GM23338 (cell line): ENCODE measurements at regions not wholly inside any gene's neighbourhood (a gene's known extent, or its start where the extent isn't known, plus 50 kb on each side); places are given as distances from the start of the nearest gene placed in this dataset.

Experiments
- ATAC-seq: fragments of 200-7000 bp; cut with Tn5 transposase; 3 replicates; pipeline ENCODE4 v1.9.1; 2020
- DNase-seq: peaks from one replicate; pipeline ENCODE4 v3.0.0-alpha.2; 2015; ENCODE audit warnings: low spot score
- H2AFZ ChIP-seq: fragments of 200-600 bp; sonication (generic); 2 replicates; pipeline ENCODE4 v1.8.0; 2016; ENCODE audit warnings: antibody characterized with exemption, mild to moderate bottlenecking, moderate library complexity
- H3F3A ChIP-seq: fragments of 200-600 bp; sonication (generic); replicated peaks from 2 replicates; pipeline ENCODE4 v1.8.0; 2017; ENCODE audit warnings: antibody characterized with exemption, mixed run types, low read depth
- H3K27ac ChIP-seq: fragments of 200-600 bp; sonication (generic); 2 replicates; pipeline ENCODE4 v1.6.1; 2016; ENCODE audit warnings: low read depth
- H3K27me3 ChIP-seq: fragments of 200-600 bp; sonication (generic); 2 replicates; pipeline ENCODE4 v1.8.0; 2016; ENCODE audit warnings: mild to moderate bottlenecking, mixed run types, moderate library complexity; ENCODE audit not compliant: insufficient read depth
- H3K36me3 ChIP-seq: fragments of 200-600 bp; sonication (generic); 2 replicates; pipeline ENCODE4 v1.8.0; 2016; ENCODE audit warnings: mild to moderate bottlenecking; ENCODE audit not compliant: insufficient read depth
- H3K4me1 ChIP-seq: fragments of 200-600 bp; sonication (generic); 2 replicates; pipeline ENCODE4 v1.8.0; 2016; ENCODE audit warnings: mild to moderate bottlenecking, moderate library complexity; ENCODE audit not compliant: insufficient read depth
- H3K4me2 ChIP-seq: fragments of 200-600 bp; sonication (generic); 2 replicates; pipeline ENCODE4 v1.7.1; 2017; ENCODE audit warnings: mixed run types
- H3K4me3 ChIP-seq: fragments of 200-600 bp; sonication (generic); 2 replicates; pipeline ENCODE4 v1.6.1; 2016; ENCODE audit warnings: mixed run types
- H3K79me2 ChIP-seq: fragments of 200-600 bp; sonication (generic); replicated peaks from 2 replicates; pipeline ENCODE4 v1.8.0; 2017; ENCODE audit warnings: mild to moderate bottlenecking; ENCODE audit not compliant: insufficient read depth
- H3K9me2 ChIP-seq: fragments of 200-600 bp; sonication (generic); 2 replicates; pipeline ENCODE4 v1.8.0; 2017; ENCODE audit not compliant: insufficient read depth
- H4K20me1 ChIP-seq: fragments of 200-600 bp; sonication (generic); replicated peaks from 2 replicates; pipeline ENCODE4 v1.8.0; 2017; ENCODE audit warnings: mild to moderate bottlenecking; ENCODE audit not compliant: insufficient read depth
- H3K27ac Mint-ChIP-seq: 2 replicates; pipeline ENCODE4 v1.8.0; 2020; ENCODE audit warnings: inconsistent platforms, mild to moderate bottlenecking, moderate library complexity, mixed read lengths
- H3K27me3 Mint-ChIP-seq: 3 replicates; pipeline ENCODE4 v1.8.0; 2022; ENCODE audit warnings: low read depth, mild to moderate bottlenecking, moderate library complexity, mixed read lengths, inconsistent platforms; ENCODE audit not compliant: insufficient read depth, poor library complexity
- H3K36me3 Mint-ChIP-seq: 3 replicates; pipeline ENCODE4 v1.8.0; 2021; ENCODE audit warnings: low read depth, mild to moderate bottlenecking, inconsistent platforms, moderate library complexity, mixed read lengths
- H3K4me1 Mint-ChIP-seq: 3 replicates; pipeline ENCODE4 v1.8.0; 2020; ENCODE audit warnings: mild to moderate bottlenecking, inconsistent platforms, mixed read lengths
- H3K4me3 Mint-ChIP-seq: 3 replicates; pipeline ENCODE4 v1.8.0; 2021; ENCODE audit warnings: moderate library complexity, mild to moderate bottlenecking, inconsistent platforms, mixed read lengths
- H3K9me3 Mint-ChIP-seq: 3 replicates; pipeline ENCODE4 v1.8.0; 2020; ENCODE audit warnings: moderate library complexity, mild to moderate bottlenecking, inconsistent platforms, mixed read lengths
- JUNB ChIP-seq: IDR thresholded peaks from one replicate; pipeline ENCODE4 v1.6.1; 2016; ENCODE audit warnings: antibody characterized with exemption; ENCODE audit not compliant: unreplicated experiment
- NANOG ChIP-seq: IDR thresholded peaks from 2 replicates; pipeline ENCODE4 v1.6.1; 2016; ENCODE audit warnings: antibody characterized with exemption, borderline replicate concordance
- POLR2AphosphoS5 ChIP-seq: IDR thresholded peaks from 2 replicates; pipeline ENCODE4 v1.6.1; 2016; ENCODE audit warnings: antibody characterized with exemption, low read depth
- STAT1 ChIP-seq: IDR thresholded peaks from one replicate; pipeline ENCODE4 v1.6.1; 2016; ENCODE audit warnings: antibody characterized with exemption; ENCODE audit not compliant: unreplicated experiment
- ZNF114 ChIP-seq: fragments of 250-450 bp; sonication (Bioruptor Pico); IDR thresholded peaks from 2 replicates; pipeline ENCODE4 v1.5.0; 2020; ENCODE audit warnings: mild to moderate bottlenecking, moderate library complexity
- TF ChIP-seq, protein P1 (sequence below), 2 experiments: fragments of 200-600 bp in 1 of 2; sonication (generic) in 1 of 2; conservative IDR thresholded peaks; 2 replicates each; pipeline versions ENCODE4 v1.5.1 to v1.6.1; 2016 to 2017; ENCODE audit warnings: antibody characterized with exemption in 2 of 2, low read depth in 2 of 2, mild to moderate bottlenecking in 2 of 2, moderate library complexity in 1 of 2
- TF ChIP-seq, protein P2 (sequence below): fragments of 250-450 bp; sonication (Bioruptor Pico); IDR thresholded peaks from 2 replicates; pipeline ENCODE4 v1.5.0; 2020; ENCODE audit warnings: mild to moderate bottlenecking, moderate library complexity
- TF ChIP-seq, protein P3 (sequence below): IDR thresholded peaks from 2 replicates; pipeline ENCODE4 v1.6.1; 2016; ENCODE audit warnings: antibody characterized with exemption

DNA sequence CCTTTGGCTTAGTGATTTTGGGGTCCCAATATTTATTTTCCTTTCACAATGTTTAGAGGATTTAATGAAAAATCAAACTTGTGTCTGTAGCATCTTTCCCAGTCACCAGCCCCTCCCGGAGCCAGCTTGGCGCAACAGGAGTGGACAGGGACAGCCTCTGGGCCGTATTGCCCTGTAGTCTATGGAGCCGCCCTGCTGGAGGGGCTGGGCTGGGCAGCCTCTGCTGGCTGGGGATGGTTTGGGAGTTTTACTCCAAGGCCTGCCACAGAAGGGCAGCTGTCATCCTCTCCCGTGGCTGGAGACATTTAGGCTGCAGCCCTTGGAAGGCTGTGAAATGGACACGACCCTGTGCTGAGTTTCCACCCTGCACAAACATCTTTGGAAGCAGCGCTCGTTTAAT lies 89.4 kb upstream of the RGMA start:
- H2AFZ ChIP-seq: no peak overlapping the region
- no peak overlapping the region for H3K27ac ChIP-seq
- H3K27me3 Mint-ChIP-seq: peaks cover 15% of the 10 kb centered on the region
- H3K9me3 Mint-ChIP-seq: peaks cover 9% of the 10 kb centered on the region; the same call in 2 of the 3 replicates
- peaks cover 5% of the 10 kb centered on the region; the same call in 1 of the 3 replicates for H3K36me3 Mint-ChIP-seq
- no peaks in the 10 kb centered on the region for H3K36me3 ChIP-seq
- no peak for TF ChIP-seq STAT1
- TF ChIP-seq, protein P1, sequence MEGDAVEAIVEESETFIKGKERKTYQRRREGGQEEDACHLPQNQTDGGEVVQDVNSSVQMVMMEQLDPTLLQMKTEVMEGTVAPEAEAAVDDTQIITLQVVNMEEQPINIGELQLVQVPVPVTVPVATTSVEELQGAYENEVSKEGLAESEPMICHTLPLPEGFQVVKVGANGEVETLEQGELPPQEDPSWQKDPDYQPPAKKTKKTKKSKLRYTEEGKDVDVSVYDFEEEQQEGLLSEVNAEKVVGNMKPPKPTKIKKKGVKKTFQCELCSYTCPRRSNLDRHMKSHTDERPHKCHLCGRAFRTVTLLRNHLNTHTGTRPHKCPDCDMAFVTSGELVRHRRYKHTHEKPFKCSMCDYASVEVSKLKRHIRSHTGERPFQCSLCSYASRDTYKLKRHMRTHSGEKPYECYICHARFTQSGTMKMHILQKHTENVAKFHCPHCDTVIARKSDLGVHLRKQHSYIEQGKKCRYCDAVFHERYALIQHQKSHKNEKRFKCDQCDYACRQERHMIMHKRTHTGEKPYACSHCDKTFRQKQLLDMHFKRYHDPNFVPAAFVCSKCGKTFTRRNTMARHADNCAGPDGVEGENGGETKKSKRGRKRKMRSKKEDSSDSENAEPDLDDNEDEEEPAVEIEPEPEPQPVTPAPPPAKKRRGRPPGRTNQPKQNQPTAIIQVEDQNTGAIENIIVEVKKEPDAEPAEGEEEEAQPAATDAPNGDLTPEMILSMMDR (conservative IDR thresholded peaks at IDR 0.05; ENCODE audit: low read depth in 2 of 2): peak; percentile 29 to 33; a peak in 3 of 4 replicates
- no peak for ATAC-seq
- no peak overlapping the region for H3K4me2 ChIP-seq
- H4K20me1 ChIP-seq: no peaks in the 10 kb centered on the region
- no peaks in the 10 kb centered on the region for H3K79me2 ChIP-seq
- no peak for DNase-seq
- H3K4me1 Mint-ChIP-seq: peaks cover 35% of the 10 kb centered on the region
- H3F3A ChIP-seq: no peaks in the 10 kb centered on the region; the same call in 1 of the 2 replicates
- H3K4me3 Mint-ChIP-seq: no peak overlapping the region
- 0 out of 2 replicates have a peak, but pooled peaks cover 7% of the 10 kb centered on the region for H3K9me2 ChIP-seq
- no peaks in the 10 kb centered on the region for H3K27me3 ChIP-seq
- H3K27ac Mint-ChIP-seq: no peak overlapping the region
- H3K4me1 ChIP-seq: peaks cover 29% of the 10 kb centered on the region
- H3K4me3 ChIP-seq: no peak overlapping the region

DNA sequence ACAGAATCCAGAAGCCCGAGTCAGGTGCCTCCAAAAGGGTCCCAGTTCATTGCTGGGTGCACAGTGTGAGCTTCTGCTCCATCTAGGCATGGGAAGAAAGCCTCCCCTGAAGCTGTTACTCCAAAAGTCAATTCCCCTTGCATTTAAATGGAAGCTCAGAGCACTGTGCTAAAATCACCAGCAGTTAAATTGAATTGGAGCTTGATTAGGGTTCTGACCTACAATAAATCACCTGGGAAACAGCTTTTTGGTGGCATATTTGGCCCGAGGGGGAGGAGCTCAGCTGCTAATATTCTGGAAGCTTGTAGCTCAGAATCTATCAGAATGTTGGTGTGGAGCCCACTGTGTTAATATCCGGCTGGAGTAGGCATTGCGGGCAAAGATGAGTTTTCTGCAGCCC lies 87.1 kb upstream of the RGMA start:
- H3K27ac Mint-ChIP-seq: no peak overlapping the region
- peaks cover 16% of the 10 kb centered on the region for H3K9me3 Mint-ChIP-seq
- no peaks in the 10 kb centered on the region for H3K27me3 ChIP-seq
- H3K4me1 ChIP-seq: peaks cover 20% of the 10 kb centered on the region
- H3K4me3 ChIP-seq: no peak overlapping the region
- H4K20me1 ChIP-seq: no peaks in the 10 kb centered on the region
- no peaks in the 10 kb centered on the region for H3F3A ChIP-seq
- H3K9me2 ChIP-seq: 0 out of 2 replicates have a peak, but pooled peaks cover 7% of the 10 kb centered on the region
- H3K4me3 Mint-ChIP-seq: no peak overlapping the region
- no peak overlapping the region for H3K4me2 ChIP-seq
- H3K4me1 Mint-ChIP-seq: peaks cover 19% of the 10 kb centered on the region
- H3K27me3 Mint-ChIP-seq: peaks cover 15% of the 10 kb centered on the region
- H3K36me3 ChIP-seq: no peaks in the 10 kb centered on the region
- H3K79me2 ChIP-seq: no peaks in the 10 kb centered on the region
- DNase-seq (no peak), ATAC-seq (no peak)
- no peak overlapping the region for H3K27ac ChIP-seq
- no peak overlapping the region for H2AFZ ChIP-seq
- peaks cover 9% of the 10 kb centered on the region; the same call in 2 of the 3 replicates for H3K36me3 Mint-ChIP-seq
- no peak for TF ChIP-seq POLR2AphosphoS5
- TF ChIP-seq NANOG: no peak
- TF ChIP-seq, protein P1 (conservative IDR thresholded peaks at IDR 0.05; ENCODE audit: low read depth in 2 of 2): no peak
- TF ChIP-seq, protein P2, sequence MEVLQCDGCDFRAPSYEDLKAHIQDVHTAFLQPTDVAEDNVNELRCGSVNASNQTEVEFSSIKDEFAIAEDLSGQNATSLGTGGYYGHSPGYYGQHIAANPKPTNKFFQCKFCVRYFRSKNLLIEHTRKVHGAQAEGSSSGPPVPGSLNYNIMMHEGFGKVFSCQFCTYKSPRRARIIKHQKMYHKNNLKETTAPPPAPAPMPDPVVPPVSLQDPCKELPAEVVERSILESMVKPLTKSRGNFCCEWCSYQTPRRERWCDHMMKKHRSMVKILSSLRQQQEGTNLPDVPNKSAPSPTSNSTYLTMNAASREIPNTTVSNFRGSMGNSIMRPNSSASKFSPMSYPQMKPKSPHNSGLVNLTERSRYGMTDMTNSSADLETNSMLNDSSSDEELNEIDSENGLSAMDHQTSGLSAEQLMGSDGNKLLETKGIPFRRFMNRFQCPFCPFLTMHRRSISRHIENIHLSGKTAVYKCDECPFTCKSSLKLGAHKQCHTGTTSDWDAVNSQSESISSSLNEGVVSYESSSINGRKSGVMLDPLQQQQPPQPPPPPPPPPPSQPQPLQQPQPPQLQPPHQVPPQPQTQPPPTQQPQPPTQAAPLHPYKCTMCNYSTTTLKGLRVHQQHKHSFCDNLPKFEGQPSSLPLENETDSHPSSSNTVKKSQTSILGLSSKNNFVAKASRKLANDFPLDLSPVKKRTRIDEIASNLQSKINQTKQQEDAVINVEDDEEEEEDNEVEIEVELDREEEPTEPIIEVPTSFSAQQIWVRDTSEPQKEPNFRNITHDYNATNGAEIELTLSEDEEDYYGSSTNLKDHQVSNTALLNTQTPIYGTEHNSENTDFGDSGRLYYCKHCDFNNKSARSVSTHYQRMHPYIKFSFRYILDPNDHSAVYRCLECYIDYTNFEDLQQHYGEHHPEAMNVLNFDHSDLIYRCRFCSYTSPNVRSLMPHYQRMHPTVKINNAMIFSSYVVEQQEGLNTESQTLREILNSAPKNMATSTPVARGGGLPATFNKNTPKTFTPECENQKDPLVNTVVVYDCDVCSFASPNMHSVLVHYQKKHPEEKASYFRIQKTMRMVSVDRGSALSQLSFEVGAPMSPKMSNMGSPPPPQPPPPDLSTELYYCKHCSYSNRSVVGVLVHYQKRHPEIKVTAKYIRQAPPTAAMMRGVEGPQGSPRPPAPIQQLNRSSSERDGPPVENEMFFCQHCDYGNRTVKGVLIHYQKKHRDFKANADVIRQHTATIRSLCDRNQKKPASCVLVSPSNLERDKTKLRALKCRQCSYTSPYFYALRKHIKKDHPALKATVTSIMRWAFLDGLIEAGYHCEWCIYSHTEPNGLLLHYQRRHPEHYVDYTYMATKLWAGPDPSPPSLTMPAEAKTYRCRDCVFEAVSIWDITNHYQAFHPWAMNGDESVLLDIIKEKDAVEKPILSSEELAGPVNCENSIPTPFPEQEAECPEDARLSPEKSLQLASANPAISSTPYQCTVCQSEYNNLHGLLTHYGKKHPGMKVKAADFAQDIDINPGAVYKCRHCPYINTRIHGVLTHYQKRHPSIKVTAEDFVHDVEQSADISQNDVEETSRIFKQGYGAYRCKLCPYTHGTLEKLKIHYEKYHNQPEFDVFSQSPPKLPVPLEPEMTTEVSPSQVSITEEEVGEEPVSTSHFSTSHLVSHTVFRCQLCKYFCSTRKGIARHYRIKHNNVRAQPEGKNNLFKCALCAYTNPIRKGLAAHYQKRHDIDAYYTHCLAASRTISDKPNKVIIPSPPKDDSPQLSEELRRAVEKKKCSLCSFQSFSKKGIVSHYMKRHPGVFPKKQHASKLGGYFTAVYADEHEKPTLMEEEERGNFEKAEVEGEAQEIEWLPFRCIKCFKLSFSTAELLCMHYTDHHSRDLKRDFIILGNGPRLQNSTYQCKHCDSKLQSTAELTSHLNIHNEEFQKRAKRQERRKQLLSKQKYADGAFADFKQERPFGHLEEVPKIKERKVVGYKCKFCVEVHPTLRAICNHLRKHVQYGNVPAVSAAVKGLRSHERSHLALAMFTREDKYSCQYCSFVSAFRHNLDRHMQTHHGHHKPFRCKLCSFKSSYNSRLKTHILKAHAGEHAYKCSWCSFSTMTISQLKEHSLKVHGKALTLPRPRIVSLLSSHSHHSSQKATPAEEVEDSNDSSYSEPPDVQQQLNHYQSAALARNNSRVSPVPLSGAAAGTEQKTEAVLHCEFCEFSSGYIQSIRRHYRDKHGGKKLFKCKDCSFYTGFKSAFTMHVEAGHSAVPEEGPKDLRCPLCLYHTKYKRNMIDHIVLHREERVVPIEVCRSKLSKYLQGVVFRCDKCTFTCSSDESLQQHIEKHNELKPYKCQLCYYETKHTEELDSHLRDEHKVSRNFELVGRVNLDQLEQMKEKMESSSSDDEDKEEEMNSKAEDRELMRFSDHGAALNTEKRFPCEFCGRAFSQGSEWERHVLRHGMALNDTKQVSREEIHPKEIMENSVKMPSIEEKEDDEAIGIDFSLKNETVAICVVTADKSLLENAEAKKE (CRISPR knock-in tag): no peak
- no peak for TF ChIP-seq ZNF114 (CRISPR knock-in tag)
- TF ChIP-seq, protein P3, sequence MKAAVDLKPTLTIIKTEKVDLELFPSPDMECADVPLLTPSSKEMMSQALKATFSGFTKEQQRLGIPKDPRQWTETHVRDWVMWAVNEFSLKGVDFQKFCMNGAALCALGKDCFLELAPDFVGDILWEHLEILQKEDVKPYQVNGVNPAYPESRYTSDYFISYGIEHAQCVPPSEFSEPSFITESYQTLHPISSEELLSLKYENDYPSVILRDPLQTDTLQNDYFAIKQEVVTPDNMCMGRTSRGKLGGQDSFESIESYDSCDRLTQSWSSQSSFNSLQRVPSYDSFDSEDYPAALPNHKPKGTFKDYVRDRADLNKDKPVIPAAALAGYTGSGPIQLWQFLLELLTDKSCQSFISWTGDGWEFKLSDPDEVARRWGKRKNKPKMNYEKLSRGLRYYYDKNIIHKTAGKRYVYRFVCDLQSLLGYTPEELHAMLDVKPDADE: no peak
- no peak for TF ChIP-seq JUNB
